Hematopoietic multipotent progenitor cell (in vitro differentiated cells): ENCODE measurements at regions not wholly inside any gene's neighbourhood (a gene's known extent, or its start where the extent isn't known, plus 50 kb on each side); places are given as distances from the start of the nearest gene placed in this dataset.

Experiments
- DNase-seq, 3 donors: peaks; one replicate each; pipeline ENCODE4 v3.0.0-alpha.2; 2011 to 2015; ENCODE audit warnings: low read depth in 2 of 3, low spot score in 2 of 3

GRCh38 chr1:3954170-3955169 is 54.4 kb upstream of the C1orf174 start:
- no peak for DNase-seq

- DNase-seq: no peak
Observed at GRCh38 chr1:3955196-3955772, 55.2 kb upstream of the C1orf174 start.

- DNase-seq: no peak
Observed at GRCh38 chr1:3956527-3957170, 56.6 kb upstream of the C1orf174 start.

- no peak for DNase-seq
Observed at GRCh38 chr1:3959361-3959760, 59.3 kb upstream of the C1orf174 start.

- DNase-seq: no peak
Observed at GRCh38 chr1:3963554-3963953, 63.5 kb upstream of the C1orf174 start.

GRCh38 chr1:3965693-3966092 is 65.6 kb upstream of the C1orf174 start:
- DNase-seq: no peak

GRCh38 chr1:3968851-3969250 is 68.8 kb upstream of the C1orf174 start:
- DNase-seq: peak in 1 of 3 donors; percentile 8

GRCh38 chr1:3971981-3972380 is 71.9 kb upstream of the C1orf174 start:
- DNase-seq: no peak

GRCh38 chr1:3975903-3976630 is 76.0 kb upstream of the C1orf174 start:
- no peak for DNase-seq

GRCh38 chr1:3976821-3977220 is 76.7 kb upstream of the C1orf174 start:
- no peak for DNase-seq

- no peak for DNase-seq
Observed at GRCh38 chr1:3978196-3978989, 78.3 kb upstream of the C1orf174 start.

- DNase-seq: no peak
Observed at GRCh38 chr1:3978990-3979325, 78.9 kb upstream of the C1orf174 start.

GRCh38 chr1:3981261-3981660 is 81.2 kb upstream of the C1orf174 start:
- DNase-seq: no peak

GRCh38 chr1:3981746-3982505 is 81.9 kb upstream of the C1orf174 start:
- DNase-seq: no peak

- DNase-seq: no peak
Observed at GRCh38 chr1:3983181-3983580, 83.1 kb upstream of the C1orf174 start.

- no peak for DNase-seq
Observed at GRCh38 chr1:3984586-3984985, 84.5 kb upstream of the C1orf174 start.

GRCh38 chr1:3986686-3987218 is 86.7 kb upstream of the C1orf174 start:
- DNase-seq: no peak

- DNase-seq: no peak
Observed at GRCh38 chr1:3987669-3988235, 87.7 kb upstream of the C1orf174 start.

- DNase-seq: no peak
Observed at GRCh38 chr1:3988431-3988830, 88.4 kb upstream of the C1orf174 start.
